Panc1 (cell line): ENCODE measurements at regions not wholly inside any gene's neighbourhood (a gene's known extent, or its start where the extent isn't known, plus 50 kb on each side); places are given as distances from the start of the nearest gene placed in this dataset.

Experiments used
- POLR2AphosphoS5 ChIP-seq: IDR thresholded peaks from 2 replicates; pipeline ENCODE4 v1.6.1; 2012; ENCODE audit warnings: mild to moderate bottlenecking, low read depth, low read length, moderate library complexity
- SIN3A ChIP-seq: IDR thresholded peaks from 2 replicates; pipeline ENCODE4 v1.6.1; 2012; ENCODE audit warnings: low read depth, mild to moderate bottlenecking, low read length, moderate library complexity, borderline replicate concordance; ENCODE audit not compliant: insufficient read depth
- TF ChIP-seq, protein P1 (sequence below): fragments of 450-650 bp; IDR thresholded peaks from 2 replicates; pipeline ENCODE4 v1.5.1; 2017; ENCODE audit warnings: mild to moderate bottlenecking

DNA sequence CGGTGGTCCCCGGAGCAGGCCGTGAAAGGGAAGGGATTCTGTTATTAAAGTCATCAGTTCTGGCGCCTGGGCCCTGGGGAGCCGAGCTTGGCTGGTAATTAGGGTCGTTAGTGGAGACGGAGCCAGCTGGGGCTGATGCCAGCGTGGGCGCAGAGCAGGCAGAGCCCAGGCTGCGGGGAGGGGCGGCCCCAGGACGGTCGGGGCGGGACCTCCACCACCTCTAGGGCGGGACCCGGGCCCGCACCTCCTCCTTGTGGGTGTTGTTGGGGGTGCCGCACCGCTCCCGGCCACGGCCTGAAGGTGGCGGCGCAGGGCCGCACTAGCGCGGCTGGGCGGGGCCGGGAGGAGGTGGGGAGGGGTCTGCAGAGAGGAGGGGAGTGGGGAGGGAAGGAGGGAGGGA, 470.6 kb downstream of the PTPRU start:
- TF ChIP-seq SIN3A: no peak
- TF ChIP-seq, protein P1, sequence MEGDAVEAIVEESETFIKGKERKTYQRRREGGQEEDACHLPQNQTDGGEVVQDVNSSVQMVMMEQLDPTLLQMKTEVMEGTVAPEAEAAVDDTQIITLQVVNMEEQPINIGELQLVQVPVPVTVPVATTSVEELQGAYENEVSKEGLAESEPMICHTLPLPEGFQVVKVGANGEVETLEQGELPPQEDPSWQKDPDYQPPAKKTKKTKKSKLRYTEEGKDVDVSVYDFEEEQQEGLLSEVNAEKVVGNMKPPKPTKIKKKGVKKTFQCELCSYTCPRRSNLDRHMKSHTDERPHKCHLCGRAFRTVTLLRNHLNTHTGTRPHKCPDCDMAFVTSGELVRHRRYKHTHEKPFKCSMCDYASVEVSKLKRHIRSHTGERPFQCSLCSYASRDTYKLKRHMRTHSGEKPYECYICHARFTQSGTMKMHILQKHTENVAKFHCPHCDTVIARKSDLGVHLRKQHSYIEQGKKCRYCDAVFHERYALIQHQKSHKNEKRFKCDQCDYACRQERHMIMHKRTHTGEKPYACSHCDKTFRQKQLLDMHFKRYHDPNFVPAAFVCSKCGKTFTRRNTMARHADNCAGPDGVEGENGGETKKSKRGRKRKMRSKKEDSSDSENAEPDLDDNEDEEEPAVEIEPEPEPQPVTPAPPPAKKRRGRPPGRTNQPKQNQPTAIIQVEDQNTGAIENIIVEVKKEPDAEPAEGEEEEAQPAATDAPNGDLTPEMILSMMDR: peak; percentile 76
- no peak for TF ChIP-seq POLR2AphosphoS5
